GM18858 (cell line): ENCODE measurements at regions not wholly inside any gene's neighbourhood (a gene's known extent, or its start where the extent isn't known, plus 50 kb on each side); places are given as distances from the start of the nearest gene placed in this dataset.
A peak's percentile ranks its signal among the peaks of the same experiment; 100 is the strongest.

Experiments used
- ATAC-seq: cut with Tn5 transposase; IDR thresholded peaks from one replicate; pipeline ENCODE4 v1.9.1; 2021; ENCODE audit not compliant: unreplicated experiment

DNA sequence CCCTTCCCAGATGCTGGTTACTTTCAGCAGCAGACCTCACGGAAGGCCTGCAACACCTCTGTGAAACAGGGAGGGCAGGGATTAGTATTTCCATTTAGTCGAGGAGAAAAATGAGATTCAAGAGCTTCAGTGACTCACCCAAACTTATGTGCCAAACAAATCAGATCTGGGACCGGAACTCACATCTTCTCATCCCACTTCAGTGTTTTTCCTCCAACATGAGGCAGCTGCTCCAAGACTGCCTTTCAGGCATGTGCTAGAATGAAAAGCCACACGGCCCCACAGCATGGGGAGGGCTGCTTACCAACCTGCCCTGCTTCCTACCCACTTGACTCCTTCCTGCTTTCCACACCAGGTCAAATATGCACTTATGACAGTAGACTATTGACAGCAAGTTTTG, 129.4 kb upstream of the SLC24A5 start:
- no peak for ATAC-seq

GRCh38 chr15:47993051-47993450, 127.7 kb upstream of the SLC24A5 start:
- ATAC-seq, result no peak

DNA sequence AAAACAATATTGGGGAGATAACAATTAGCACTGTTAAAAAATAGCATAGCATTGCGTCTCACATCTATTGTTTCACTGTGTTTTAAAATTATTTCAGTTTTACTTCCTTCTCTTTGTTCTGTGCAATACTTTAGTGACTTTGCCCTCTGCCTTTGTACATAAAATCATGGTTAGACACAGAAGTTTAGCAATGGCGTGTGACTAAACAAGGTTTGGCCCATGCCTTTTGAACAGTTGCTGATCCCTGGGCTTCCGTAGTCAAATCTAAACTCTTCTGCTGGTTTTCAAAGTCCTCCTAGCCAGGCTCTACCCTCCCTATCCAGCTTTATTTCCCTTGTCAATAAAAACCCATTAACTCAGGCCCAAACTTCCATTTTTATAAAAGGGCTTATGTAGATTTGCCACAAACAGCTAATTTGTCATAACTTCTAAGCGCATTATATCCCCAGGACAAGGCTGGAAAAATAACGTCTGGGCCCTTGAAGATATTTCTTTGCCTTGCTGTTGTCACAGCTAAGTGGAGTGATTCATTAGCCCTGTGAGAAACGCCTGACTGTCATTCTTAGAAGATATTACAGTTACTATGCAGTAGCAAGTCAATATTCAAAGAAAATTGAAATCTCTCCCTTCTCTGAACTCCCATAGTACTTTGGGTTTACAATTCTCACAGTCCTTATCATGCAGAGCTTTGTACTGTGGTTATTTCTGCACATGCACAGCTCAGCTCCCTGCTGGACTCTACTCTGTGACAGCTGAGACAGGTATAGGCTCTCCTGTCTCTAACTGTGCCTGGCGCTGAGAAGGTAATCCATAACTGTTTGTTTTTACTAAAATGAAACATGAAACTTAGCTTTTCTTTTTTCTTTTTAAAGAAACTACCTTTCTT, 123.4 kb upstream of the SLC24A5 start:
- ATAC-seq, result no peak

- ATAC-seq, result no peak
Observed at GRCh38 chr15:47998619-47999019, 122.2 kb upstream of the SLC24A5 start.

GRCh38 chr15:48001393-48002039, 119.3 kb upstream of the SLC24A5 start:
- ATAC-seq, result peak; percentile 92

DNA sequence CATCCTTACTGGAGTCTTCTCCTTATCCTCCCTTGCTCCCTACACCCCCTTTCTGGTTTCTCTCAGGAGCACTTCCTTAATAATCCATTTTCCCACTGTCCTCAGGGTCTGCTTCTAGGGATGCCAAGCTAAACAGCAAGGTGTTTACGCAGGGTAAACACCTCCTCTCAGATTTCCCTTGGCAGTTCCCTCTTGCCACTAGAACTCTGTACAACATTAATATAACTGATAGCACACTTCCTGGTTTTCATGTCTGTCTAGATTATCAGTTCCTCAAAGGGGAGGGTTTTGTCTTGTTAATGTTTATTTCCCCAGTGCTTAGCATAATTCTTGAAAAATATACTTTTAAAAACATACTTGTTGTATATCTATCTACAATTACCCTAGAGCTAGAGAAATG, 118.0 kb upstream of the SLC24A5 start:
- no peak for ATAC-seq

- ATAC-seq, result no peak
Observed at GRCh38 chr15:48003441-48003840, 117.3 kb upstream of the SLC24A5 start.

GRCh38 chr15:48005077-48005476, 115.7 kb upstream of the SLC24A5 start:
- no peak for ATAC-seq

GRCh38 chr15:48006031-48006511, 114.7 kb upstream of the SLC24A5 start:
- ATAC-seq, result no peak

DNA sequence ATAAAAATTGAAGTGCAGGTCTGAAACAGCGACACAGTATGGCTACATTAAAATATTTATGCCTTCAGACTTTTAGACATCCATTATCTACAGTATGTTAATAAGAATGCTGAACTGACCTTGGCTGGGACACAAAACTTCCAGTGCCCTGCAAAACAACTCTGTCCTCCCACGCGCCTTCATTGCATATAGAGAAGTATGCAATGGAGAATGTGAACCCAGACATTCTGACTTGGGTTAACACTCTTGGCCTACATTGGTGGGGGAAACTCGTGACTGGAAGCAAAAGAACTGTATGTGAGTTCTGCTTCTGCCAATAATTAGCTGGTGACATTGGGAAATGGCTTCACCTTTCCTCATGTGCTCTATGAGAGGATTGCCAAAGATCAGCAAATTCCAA, 110.5 kb upstream of the SLC24A5 start:
- ATAC-seq, result no peak

DNA sequence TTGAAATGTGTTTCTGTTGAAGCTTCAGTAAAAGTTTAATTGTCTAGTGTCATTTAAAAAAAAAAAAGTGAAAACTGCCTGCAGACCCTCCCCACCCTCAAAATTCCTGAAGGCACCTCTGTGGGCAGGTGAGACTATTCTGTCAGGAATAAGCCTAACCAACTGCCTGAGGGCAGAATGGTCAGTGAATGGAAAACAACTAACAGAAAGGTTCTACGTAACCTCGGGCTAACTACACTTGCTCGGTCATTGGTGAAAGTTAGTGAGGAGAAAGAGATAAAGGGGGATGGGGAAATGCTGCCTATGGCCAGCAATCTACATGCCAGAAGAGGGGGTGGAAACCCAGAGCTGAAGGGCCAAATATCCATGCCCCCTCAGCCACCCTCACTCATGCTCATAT, 108.6 kb upstream of the SLC24A5 start:
- ATAC-seq, result no peak

- no peak for ATAC-seq
Observed at GRCh38 chr15:48016865-48017264, 103.9 kb upstream of the SLC24A5 start.

GRCh38 chr15:48017747-48018146, 103.0 kb upstream of the SLC24A5 start:
- no peak for ATAC-seq

GRCh38 chr15:48020166-48020565, 100.6 kb upstream of the SLC24A5 start:
- ATAC-seq, result peak; percentile 43

- ATAC-seq, result no peak
Observed at GRCh38 chr15:48021336-48022086, 99.3 kb upstream of the SLC24A5 start.

GRCh38 chr15:48025118-48025517, 95.7 kb upstream of the SLC24A5 start:
- ATAC-seq, result no peak

- ATAC-seq, result no peak
Observed at GRCh38 chr15:48028712-48029111, 92.1 kb upstream of the SLC24A5 start.

GRCh38 chr15:48029642-48030041, 91.1 kb upstream of the SLC24A5 start:
- ATAC-seq, result no peak

DNA sequence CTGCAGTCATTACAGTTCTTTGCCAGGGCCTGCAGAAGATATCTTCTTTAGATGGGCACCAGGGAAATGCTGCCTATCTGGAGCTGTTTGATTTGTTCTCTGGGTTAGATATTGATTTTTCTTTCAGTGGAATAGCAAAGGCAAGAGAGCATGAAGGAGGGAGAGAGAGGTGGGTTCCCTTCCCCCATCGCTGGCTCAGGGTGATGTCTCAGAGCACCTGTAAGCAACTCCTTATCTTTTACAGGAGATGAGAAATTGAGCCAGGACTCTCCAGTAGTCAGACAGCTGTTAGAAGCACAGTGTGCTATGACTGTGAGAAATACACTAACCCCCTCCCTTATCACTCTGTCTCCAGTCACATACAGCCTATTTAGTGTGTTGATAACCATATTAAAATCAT, 89.3 kb upstream of the SLC24A5 start:
- no peak for ATAC-seq

DNA sequence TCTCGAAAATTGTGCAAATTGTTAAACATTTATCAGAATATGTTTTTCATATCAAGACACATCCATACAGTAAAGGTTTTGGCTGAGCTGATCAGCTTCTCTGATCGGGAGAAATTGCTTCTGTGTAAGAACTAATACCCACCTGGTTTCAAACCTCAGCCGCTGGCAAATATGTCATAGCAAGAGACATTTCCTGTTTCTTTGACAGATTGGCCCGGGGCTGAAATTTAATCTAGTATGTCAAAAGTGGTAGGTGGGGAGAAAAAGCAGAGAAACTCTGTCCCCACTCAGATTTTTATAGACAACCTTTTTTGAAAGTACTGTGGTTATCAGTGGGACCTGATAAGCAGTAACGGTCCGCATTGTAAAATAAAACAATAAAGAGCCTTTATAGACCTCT, 88.8 kb upstream of the SLC24A5 start:
- ATAC-seq, result no peak

- ATAC-seq, result no peak
Observed at GRCh38 chr15:48032911-48033310, 87.9 kb upstream of the SLC24A5 start.

GRCh38 chr15:48038221-48038620, 82.6 kb upstream of the SLC24A5 start:
- ATAC-seq, result no peak
